ENCODE measurements at regions not wholly inside any gene's neighbourhood (a gene's known extent, or its start where the extent isn't known, plus 50 kb on each side); places are given as distances from the start of the nearest gene placed in this dataset.

- no peak for DNase-seq (ENCODE audit: low read depth in 2 of 3, low spot score in 1 of 3)
Measured at GRCh38 chr16:51691109-51691508, 540.0 kb upstream of the SALL1 start.

GRCh38 chr16:51685498-51685897, 534.4 kb upstream of the SALL1 start:
- no peak for DNase-seq (ENCODE audit: low read depth in 2 of 3, low spot score in 1 of 3)

- no peak for DNase-seq (ENCODE audit: low read depth in 2 of 3, low spot score in 1 of 3)
Measured at GRCh38 chr16:51683882-51684281, 532.8 kb upstream of the SALL1 start.

GRCh38 chr16:51682905-51683304, 531.8 kb upstream of the SALL1 start:
- no peak for DNase-seq (ENCODE audit: low read depth in 2 of 3, low spot score in 1 of 3)

GRCh38 chr16:51674615-51675014, 523.5 kb upstream of the SALL1 start:
- no peak for DNase-seq (ENCODE audit: low read depth in 2 of 3, low spot score in 1 of 3)

GRCh38 chr16:51670527-51670926, 519.5 kb upstream of the SALL1 start:
- no peak for DNase-seq (ENCODE audit: low read depth in 2 of 3, low spot score in 1 of 3)

- no peak for DNase-seq (ENCODE audit: low read depth in 2 of 3, low spot score in 1 of 3)
Measured at GRCh38 chr16:51666821-51667220, 515.8 kb upstream of the SALL1 start.

- DNase-seq (ENCODE audit: low read depth in 2 of 3, low spot score in 1 of 3): no peak
Measured at GRCh38 chr16:51666074-51666473, 515.0 kb upstream of the SALL1 start.

GRCh38 chr16:51665436-51665998, 514.4 kb upstream of the SALL1 start:
- no peak for DNase-seq (ENCODE audit: low read depth in 2 of 3, low spot score in 1 of 3)

- no peak for DNase-seq (ENCODE audit: low read depth in 2 of 3, low spot score in 1 of 3)
Measured at GRCh38 chr16:51658531-51658930, 507.5 kb upstream of the SALL1 start.

GRCh38 chr16:51657848-51658247, 506.8 kb upstream of the SALL1 start:
- no peak for DNase-seq (ENCODE audit: low read depth in 2 of 3, low spot score in 1 of 3)

- no peak for DNase-seq (ENCODE audit: low read depth in 2 of 3, low spot score in 1 of 3)
Measured at GRCh38 chr16:51655249-51655648, 504.2 kb upstream of the SALL1 start.

GRCh38 chr16:51651061-51651466, 500.0 kb upstream of the SALL1 start:
- DNase-seq (ENCODE audit: low read depth in 2 of 3, low spot score in 1 of 3): no peak

- no peak for DNase-seq (ENCODE audit: low read depth in 2 of 3, low spot score in 1 of 3)
Measured at GRCh38 chr16:51649631-51650030, 498.6 kb upstream of the SALL1 start.

GRCh38 chr16:51648526-51648925, 497.5 kb upstream of the SALL1 start:
- no peak for DNase-seq (ENCODE audit: low read depth in 2 of 3, low spot score in 1 of 3)

GRCh38 chr16:51641191-51641765, 490.2 kb upstream of the SALL1 start:
- no peak for DNase-seq (ENCODE audit: low read depth in 2 of 3, low spot score in 1 of 3)

- no peak for DNase-seq (ENCODE audit: low read depth in 2 of 3, low spot score in 1 of 3)
Measured at GRCh38 chr16:51640196-51640595, 489.1 kb upstream of the SALL1 start.

- DNase-seq (ENCODE audit: low read depth in 2 of 3, low spot score in 1 of 3): no peak
Measured at GRCh38 chr16:51638339-51639135, 487.5 kb upstream of the SALL1 start.

GRCh38 chr16:51637770-51638094, 486.7 kb upstream of the SALL1 start:
- DNase-seq (ENCODE audit: low read depth in 2 of 3, low spot score in 1 of 3): no peak

- DNase-seq (ENCODE audit: low read depth in 2 of 3, low spot score in 1 of 3): no peak
Measured at GRCh38 chr16:51636920-51637769, 486.1 kb upstream of the SALL1 start.

- DNase-seq (ENCODE audit: low read depth in 2 of 3, low spot score in 1 of 3): no peak
Measured at GRCh38 chr16:51635181-51635580, 484.1 kb upstream of the SALL1 start.

GRCh38 chr16:51630076-51630475, 479.0 kb upstream of the SALL1 start:
- no peak for DNase-seq (ENCODE audit: low read depth in 2 of 3, low spot score in 1 of 3)
